PC-9 (cell line): ENCODE measurements at regions not wholly inside any gene's neighbourhood (a gene's known extent, or its start where the extent isn't known, plus 50 kb on each side); places are given as distances from the start of the nearest gene placed in this dataset.

Experiments used
- BruUV-seq: library from RNA; stranded (reverse); fragments of 400-500 nt; replicated peaks from 2 replicates; lab custom pipeline; 2021; lab: Mats Ljungman, UMichigan
- CTCF ChIA-PET: fragments of 300-600 bp; sonication (Branson Sonifier 250); formaldehyde crosslinking; loops from one replicate; lab custom pipeline; 2022; ENCODE audit warnings: antibody characterized with exemption; lab: Charles Lee
- POLR2A ChIA-PET: fragments of 300-600 bp; sonication (Branson Sonifier 250); formaldehyde crosslinking; loops from one replicate; lab custom pipeline; 2022; ENCODE audit warnings: antibody characterized with exemption; ENCODE audit not compliant: unreplicated experiment; lab: Charles Lee
- DNase-seq, 2 experiments: peaks; one replicate each; pipeline versions ENCODE4 v3.0.0 to v3.0.0-alpha.2; 2015 to 2022; ENCODE audit warnings: mixed read lengths in 1 of 2
- H2AFZ ChIP-seq: fragments of 200-600 bp; sonication (generic); 2 replicates; pipeline ENCODE4 v1.8.1; 2017; ENCODE audit warnings: antibody characterized with exemption
- H3F3A ChIP-seq: fragments of 200-600 bp; sonication (generic); 2 replicates; pipeline ENCODE4 v1.8.1; 2017; ENCODE audit warnings: antibody characterized with exemption, mild to moderate bottlenecking, low read depth; ENCODE audit not compliant: insufficient read depth
- H3K27ac ChIP-seq: fragments of 200-600 bp; sonication (generic); 2 replicates; pipeline ENCODE4 v1.6.1; 2016; ENCODE audit warnings: mixed run types
- H3K27me3 ChIP-seq: fragments of 200-600 bp; sonication (generic); 2 replicates; pipeline ENCODE4 v1.6.1; 2016; ENCODE audit warnings: low read depth, mixed run types; ENCODE audit not compliant: insufficient read depth
- H3K36me3 ChIP-seq: fragments of 200-600 bp; sonication (generic); 2 replicates; pipeline ENCODE4 v1.6.1; 2016; ENCODE audit warnings: low read depth, mixed run types
- H3K4me1 ChIP-seq: fragments of 200-600 bp; sonication (generic); replicated peaks from 2 replicates; pipeline ENCODE4 v1.6.1; 2016; ENCODE audit warnings: mixed run types; ENCODE audit not compliant: insufficient read depth
- H3K4me2 ChIP-seq: fragments of 200-600 bp; sonication (generic); 2 replicates; pipeline ENCODE4 v1.6.1; 2017; ENCODE audit warnings: mixed run types
- H3K4me3 ChIP-seq: fragments of 200-600 bp; sonication (generic); 2 replicates; pipeline ENCODE4 v1.6.1; 2016; ENCODE audit warnings: mixed run types
- H3K79me2 ChIP-seq: fragments of 200-600 bp; sonication (generic); 2 replicates; pipeline ENCODE4 v1.6.1; 2017; ENCODE audit warnings: low read depth, mixed run types
- H3K9me2 ChIP-seq: fragments of 200-600 bp; sonication (generic); 2 replicates; pipeline ENCODE4 v1.8.1; 2017; ENCODE audit warnings: mild to moderate bottlenecking; ENCODE audit not compliant: insufficient read depth
- H3K9me3 ChIP-seq: fragments of 200-600 bp; sonication (generic); 2 replicates; pipeline ENCODE4 v1.8.1; 2016; ENCODE audit warnings: low read depth; ENCODE audit not compliant: insufficient read depth
- H4K20me1 ChIP-seq: fragments of 200-600 bp; sonication (generic); 2 replicates; pipeline ENCODE4 v1.8.1; 2017; ENCODE audit not compliant: insufficient read depth
- CTCF ChIP-seq: fragments of 200-600 bp; sonication (generic); conservative IDR thresholded peaks from 2 replicates; pipeline ENCODE4 v1.6.1; 2017; ENCODE audit warnings: mixed run types, antibody characterized with exemption, mild to moderate bottlenecking, moderate library complexity
- EZH2 ChIP-seq: fragments of 200-600 bp; sonication (generic); IDR thresholded peaks from 2 replicates; pipeline ENCODE4 v1.8.0; 2017; ENCODE audit warnings: antibody characterized with exemption, low read depth
- intact Hi-C: fragments of 100-400 bp; cut with micrococcal nuclease; formaldehyde crosslinking; loops from one replicate; pipeline ENCODE4 v1.10.0; 2022; ENCODE audit not compliant: unreplicated experiment

- H4K20me1 ChIP-seq: no peaks in the 10 kb centered on the region
- H3K4me3 ChIP-seq: no peak overlapping the region
- CTCF ChIA-PET: no interaction called here
- no peaks in the 10 kb centered on the region for H3K9me3 ChIP-seq
- POLR2A ChIA-PET: no interaction called here
- no peaks in the 10 kb centered on the region for H3K4me1 ChIP-seq
- no peaks in the 10 kb centered on the region; the same call in 1 of the 2 replicates for H3K9me2 ChIP-seq
- H3K27ac ChIP-seq: no peak overlapping the region
- no peak for TF ChIP-seq EZH2
- no peak for TF ChIP-seq CTCF
- H3K27me3 ChIP-seq: no peaks in the 10 kb centered on the region
- DNase-seq: no peak
- intact Hi-C loops: no loop called here
- H3K4me2 ChIP-seq: no peak overlapping the region
- no TSS peak for BruUV-seq
- no peak overlapping the region for H2AFZ ChIP-seq
- no peaks in the 10 kb centered on the region for H3F3A ChIP-seq
- H3K79me2 ChIP-seq: no peaks in the 10 kb centered on the region
- H3K36me3 ChIP-seq: no peaks in the 10 kb centered on the region
Observed at GRCh38 chr13:39268398-39268797, 230.1 kb downstream of the NHLRC3 start.

- no peak overlapping the region for H3K4me2 ChIP-seq
- H3K79me2 ChIP-seq: no peaks in the 10 kb centered on the region
- H3K27ac ChIP-seq: no peak overlapping the region
- H3K36me3 ChIP-seq: no peaks in the 10 kb centered on the region
- no peaks in the 10 kb centered on the region for H3K27me3 ChIP-seq
- ChIA-PET CTCF (no interaction called here), POLR2A (no interaction called here)
- no peaks in the 10 kb centered on the region for H4K20me1 ChIP-seq
- H3F3A ChIP-seq: no peaks in the 10 kb centered on the region
- H3K4me1 ChIP-seq: no peaks in the 10 kb centered on the region
- intact Hi-C loops: no loop called here
- no peaks in the 10 kb centered on the region for H3K9me3 ChIP-seq
- no peak overlapping the region for H2AFZ ChIP-seq
- no TSS peak for BruUV-seq
- DNase-seq: no peak
- H3K4me3 ChIP-seq: no peak overlapping the region
- H3K9me2 ChIP-seq: no peaks in the 10 kb centered on the region; the same call in 1 of the 2 replicates
- no peak for TF ChIP-seq CTCF
- no peak for TF ChIP-seq EZH2
Observed at GRCh38 chr13:39269004-39269403, 230.7 kb downstream of the NHLRC3 start.

GRCh38 chr13:39269411-39269810, 231.2 kb downstream of the NHLRC3 start:
- H2AFZ ChIP-seq: no peak overlapping the region
- CTCF ChIA-PET: no interaction called here
- intact Hi-C loops: no loop called here
- H3K4me3 ChIP-seq: no peak overlapping the region
- no peak overlapping the region for H3K4me2 ChIP-seq
- no peaks in the 10 kb centered on the region for H3K9me3 ChIP-seq
- no peak for DNase-seq
- no peaks in the 10 kb centered on the region for H3K36me3 ChIP-seq
- H3K27me3 ChIP-seq: no peaks in the 10 kb centered on the region
- H3K9me2 ChIP-seq: no peaks in the 10 kb centered on the region; the same call in 1 of the 2 replicates
- no peaks in the 10 kb centered on the region for H3F3A ChIP-seq
- no peaks in the 10 kb centered on the region for H3K4me1 ChIP-seq
- POLR2A ChIA-PET: no interaction called here
- BruUV-seq: no TSS peak
- H4K20me1 ChIP-seq: no peaks in the 10 kb centered on the region
- TF ChIP-seq EZH2: no peak
- TF ChIP-seq CTCF: no peak
- H3K27ac ChIP-seq: no peak overlapping the region
- H3K79me2 ChIP-seq: no peaks in the 10 kb centered on the region
